Frontal cortex (tissue), 3 donors: ENCODE measurements at regions not wholly inside any gene's neighbourhood (a gene's known extent, or its start where the extent isn't known, plus 50 kb on each side); places are given as distances from the start of the nearest gene placed in this dataset.
A peak's percentile ranks its signal among the peaks of the same experiment; 100 is the strongest.
"Not testable (repeated sequence)": the region's sequence is repeated elsewhere in the genome, so short reads cannot be mapped to it uniquely, and the experiment has no call there.

ENCODE experiments used
- DNase-seq, 2 donors: peaks; one replicate each; pipeline ENCODE4 v3.0.0; 2012; ENCODE audit warnings: low spot score in 2 of 2
- FAIRE-seq: peaks from 2 replicates; lab custom pipeline; 2012; peaks lifted over from hg19 to GRCh38; lab: Jason Lieb, UNC
- donor health status: control.
- donor health status: control.
- donor health status: control.

DNA sequence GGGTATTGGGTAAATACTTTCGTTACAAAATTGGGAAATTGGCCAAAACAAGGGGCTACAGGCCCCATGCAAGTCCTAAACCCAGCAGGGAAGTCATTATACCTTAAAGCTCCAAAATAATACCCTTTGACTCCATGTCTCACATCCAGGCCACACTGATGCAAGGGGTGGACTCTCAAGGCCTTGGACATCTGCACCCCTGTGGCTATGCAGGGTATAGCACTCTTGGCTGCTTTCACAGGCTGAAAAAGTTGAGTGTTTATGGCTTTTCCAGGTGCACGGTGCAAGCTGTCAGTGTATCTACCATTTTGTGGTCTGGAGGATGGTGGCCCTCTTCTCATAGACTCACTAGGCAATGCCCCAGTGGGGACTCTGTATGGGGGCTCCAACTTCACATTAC lies 326.5 kb downstream of the TEX13C start:
- FAIRE-seq: no peak
- no peak for DNase-seq

- peak; percentile 6 for FAIRE-seq
- no peak for DNase-seq
Observed at GRCh38 chrX:125651426-125651825, 331.8 kb downstream of the TEX13C start.

- FAIRE-seq (no peak), DNase-seq (no peak)
Observed at GRCh38 chrX:125654501-125654900, 334.8 kb downstream of the TEX13C start.

- FAIRE-seq: no peak
- DNase-seq: no peak
Observed at GRCh38 chrX:125673758-125674157, 354.1 kb downstream of the TEX13C start.

DNA sequence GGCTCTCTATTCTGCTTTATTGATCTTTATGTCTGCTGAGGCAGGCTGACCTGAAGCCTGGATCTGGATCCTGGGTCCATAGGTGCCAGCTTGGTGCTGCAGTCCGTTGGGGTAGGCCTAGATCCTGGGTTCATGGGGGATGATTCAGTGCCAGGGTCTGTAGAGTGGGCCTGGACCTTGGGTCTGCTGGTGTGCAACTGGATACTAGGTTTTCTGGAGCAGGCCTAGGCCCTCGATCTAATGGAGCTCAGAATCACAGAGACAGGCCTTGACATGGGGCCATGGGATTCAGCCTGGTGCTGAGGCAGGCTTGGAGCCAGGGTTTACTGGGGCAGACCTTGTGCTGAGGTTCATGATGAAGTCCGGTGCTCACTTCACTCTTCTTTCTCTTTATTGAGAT lies 358.6 kb downstream of the TEX13C start:
- FAIRE-seq (no peak), DNase-seq (no peak)

- FAIRE-seq: no peak
Observed at GRCh38 chrX:125680366-125680765, 360.7 kb downstream of the TEX13C start.

GRCh38 chrX:125681058-125681457 lies 361.4 kb downstream of the TEX13C start:
- no peak for FAIRE-seq
- no peak for DNase-seq

More at GRCh38 chrX:125680366-125680765, 360.7 kb downstream of the TEX13C start:
- DNase-seq: no peak

DNA sequence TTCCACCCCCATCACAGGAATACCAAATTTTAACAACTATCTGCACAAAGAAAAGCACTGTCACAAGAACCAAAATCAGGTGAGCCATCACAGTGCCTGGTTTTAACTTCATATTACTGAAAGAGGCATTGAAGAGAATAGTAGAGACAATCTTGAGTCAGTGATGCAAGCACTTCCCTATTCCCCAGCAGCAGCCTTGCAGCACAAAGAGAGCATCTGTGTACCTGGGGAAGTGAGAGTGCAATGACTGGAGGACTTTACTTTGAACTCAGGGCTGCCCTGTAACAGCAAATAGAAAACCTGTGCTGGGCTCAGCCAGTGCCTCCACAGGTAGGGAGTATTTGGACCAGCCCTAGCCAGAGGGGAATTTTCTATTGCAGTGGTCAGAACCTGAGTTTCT lies 361.8 kb downstream of the TEX13C start:
- DNase-seq: no peak
- no peak for FAIRE-seq

DNA sequence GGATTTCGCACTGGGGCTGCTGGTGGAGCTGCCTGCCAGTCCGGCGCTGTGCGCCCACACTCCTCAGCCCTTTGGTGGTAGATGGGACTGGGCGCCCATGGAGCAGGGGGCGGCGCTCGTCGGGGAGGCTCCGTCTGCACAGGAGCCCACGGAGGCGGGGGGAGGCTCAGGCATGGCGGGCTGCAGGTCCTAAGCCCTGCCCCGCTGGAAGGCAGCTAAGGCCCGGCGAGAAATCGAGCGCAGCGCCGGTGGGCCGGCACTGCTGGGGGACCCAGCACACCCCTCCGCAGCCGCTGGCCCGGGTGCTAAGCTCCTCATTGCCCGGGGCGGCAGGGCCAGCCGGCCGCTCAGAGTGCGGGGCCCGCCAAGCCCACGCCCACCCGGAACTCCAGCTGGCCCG lies 370.9 kb downstream of the TEX13C start:
- FAIRE-seq, DNase-seq: not testable (repeated sequence)

DNA sequence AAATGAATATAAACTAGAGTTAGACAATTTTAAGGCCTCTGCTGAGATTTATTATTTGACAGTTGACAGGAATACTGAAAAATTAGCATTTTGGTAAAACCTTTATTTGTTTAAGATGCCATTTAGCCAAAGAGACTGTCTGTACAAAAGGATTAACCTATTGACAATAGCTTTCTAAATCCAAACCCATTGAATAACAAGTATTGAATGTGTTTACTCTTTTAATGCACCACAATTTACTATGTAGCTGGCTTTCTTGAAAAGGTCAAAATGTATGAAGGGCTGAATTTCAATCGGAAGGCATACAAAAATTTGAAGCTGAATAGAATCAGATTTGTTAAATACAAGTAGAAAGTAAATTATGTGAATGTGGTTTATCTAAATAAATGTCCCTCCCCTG lies 374.5 kb downstream of the TEX13C start:
- DNase-seq (no peak), FAIRE-seq (no peak)

- FAIRE-seq (no peak), DNase-seq (no peak)
Observed at GRCh38 chrX:125709074-125709473, 389.4 kb downstream of the TEX13C start.

- DNase-seq (no peak), FAIRE-seq (no peak)
Observed at GRCh38 chrX:125709532-125709931, 389.9 kb downstream of the TEX13C start.

GRCh38 chrX:125710403-125711062 lies 390.9 kb downstream of the TEX13C start:
- no peak for FAIRE-seq
- DNase-seq: no peak

DNA sequence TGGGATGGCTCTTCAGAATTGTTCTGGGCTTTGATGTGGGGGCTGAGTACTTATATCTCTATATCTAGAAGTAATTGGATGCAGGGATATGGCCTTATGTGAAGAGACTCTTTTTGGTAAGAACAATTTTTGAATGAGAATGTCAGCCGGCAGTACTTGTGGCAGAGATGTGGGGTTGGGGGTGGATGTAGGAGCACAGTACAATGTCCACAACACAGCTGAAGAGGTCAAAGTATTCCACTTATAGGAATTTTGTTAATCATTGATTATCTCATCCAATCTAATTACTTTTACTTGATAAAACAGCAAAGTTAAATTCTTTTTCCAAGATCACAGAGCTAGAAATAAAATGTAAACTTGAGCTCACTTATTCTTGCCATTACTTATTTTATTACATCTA lies 391.4 kb downstream of the TEX13C start:
- no peak for FAIRE-seq
- DNase-seq: no peak

- DNase-seq: no peak
- FAIRE-seq: no peak
Observed at GRCh38 chrX:125713633-125714032, 394.0 kb downstream of the TEX13C start.

- no peak for DNase-seq
- no peak for FAIRE-seq
Observed at GRCh38 chrX:125727117-125727516, 407.4 kb downstream of the TEX13C start.

GRCh38 chrX:125736008-125736729 lies 416.5 kb downstream of the TEX13C start:
- DNase-seq (no peak), FAIRE-seq (no peak)

GRCh38 chrX:125742811-125743210 lies 423.1 kb downstream of the TEX13C start:
- DNase-seq (no peak), FAIRE-seq (no peak)

GRCh38 chrX:125744914-125745313 lies 421.2 kb downstream of the DCAF12L2 start:
- FAIRE-seq (no peak), DNase-seq (no peak)

DNA sequence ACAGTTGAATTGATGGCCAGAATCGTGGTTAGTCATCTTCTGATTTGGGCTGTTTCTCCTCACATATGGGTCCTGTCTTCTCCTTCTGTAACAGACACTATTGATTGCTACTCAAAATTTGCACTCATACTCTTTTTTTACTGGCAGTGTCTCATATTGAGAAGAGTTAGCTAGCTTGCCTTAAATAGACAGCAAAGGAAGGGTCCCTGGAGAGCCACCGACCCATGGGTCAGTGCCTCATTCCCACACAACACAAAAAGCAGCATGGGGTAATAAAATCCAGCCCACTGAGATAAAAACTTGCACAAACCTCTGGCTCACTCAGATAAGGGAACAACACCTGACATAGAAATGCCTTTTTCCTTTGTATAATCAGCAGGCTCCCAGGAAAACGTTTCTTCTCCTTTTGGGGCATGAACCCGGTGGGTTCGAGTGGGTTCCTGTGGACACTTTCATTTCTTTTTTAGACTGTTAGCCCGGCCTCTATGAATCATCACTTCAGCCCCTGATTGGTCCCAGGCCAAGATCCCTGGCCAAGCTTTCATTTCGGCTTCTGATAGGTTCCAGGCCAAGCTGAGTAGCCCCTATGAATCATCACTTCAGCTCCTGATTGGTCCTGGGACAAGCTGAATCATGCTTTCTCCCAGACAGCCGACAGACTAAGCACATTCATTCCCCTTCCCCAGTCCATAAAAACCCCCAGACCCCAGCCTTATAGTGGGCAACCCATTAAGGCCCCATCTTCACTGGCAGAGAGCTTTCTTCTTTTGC lies 408.1 kb downstream of the DCAF12L2 start:
- FAIRE-seq: no peak
- no peak for DNase-seq

DNA sequence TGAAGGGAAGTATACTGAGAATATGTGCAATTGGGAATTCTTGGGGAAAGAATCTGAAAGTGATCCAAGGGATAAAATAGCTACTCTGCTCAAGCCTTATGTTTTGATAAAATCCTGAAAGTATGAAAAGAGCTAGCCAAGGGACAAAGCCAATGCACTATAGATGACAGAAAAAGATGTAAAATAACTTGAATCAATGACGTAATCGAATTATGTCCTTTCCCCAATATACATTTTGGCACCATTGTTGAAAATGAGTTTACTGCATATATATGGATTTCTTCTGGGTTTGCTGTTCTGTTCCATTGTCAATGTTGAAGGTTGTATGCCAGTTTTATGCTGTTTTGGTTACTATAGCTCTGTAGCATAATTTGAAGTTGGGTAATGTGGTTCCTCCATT lies 407.3 kb downstream of the DCAF12L2 start:
- FAIRE-seq (no peak), DNase-seq (no peak)
